CD14-positive monocyte (primary cell): ENCODE measurements at regions not wholly inside any gene's neighbourhood (a gene's known extent, or its start where the extent isn't known, plus 50 kb on each side); places are given as distances from the start of the nearest gene placed in this dataset.

ENCODE experiments used
- DNase-seq, 3 donors: peaks; one replicate each; pipeline ENCODE4 v3.0.0-alpha.2; 2011 to 2022
- H2AFZ ChIP-seq: 2 replicates; pipeline ENCODE4 v1.6.0; 2012; ENCODE audit warnings: mild to moderate bottlenecking, low read depth, low read length, inconsistent platforms; ENCODE audit not compliant: insufficient read depth, poor library complexity, severe bottlenecking
- H3K27ac ChIP-seq, 2 donors: 1 replicate in 1 of 2; 2 replicates in 1 of 2; pipeline ENCODE4 v1.5.1; 2012 to 2013; ENCODE audit warnings: low read length in 2 of 2, control low read depth in 1 of 2, inconsistent platforms in 1 of 2, low read depth in 1 of 2, mild to moderate bottlenecking in 1 of 2
- H3K27me3 ChIP-seq, 2 donors: one replicate each; pipeline versions ENCODE4 v1.6.0 to v1.6.1; 2011 to 2013; ENCODE audit warnings: low read length in 2 of 2; ENCODE audit not compliant: control insufficient read depth in 2 of 2, insufficient read depth in 2 of 2
- H3K36me3 ChIP-seq, 2 donors: replicated peaks in 1 of 2; 1 replicate in 1 of 2; 2 replicates in 1 of 2; pipeline versions ENCODE4 v1.5.1 to v1.6.1; 2012 to 2013; ENCODE audit warnings: low read length in 2 of 2, control low read depth in 1 of 2, inconsistent platforms in 1 of 2, mild to moderate bottlenecking in 1 of 2; ENCODE audit not compliant: insufficient read depth in 2 of 2, control insufficient read depth in 1 of 2
- H3K4me1 ChIP-seq, 2 donors: 1 replicate in 1 of 2; 2 replicates in 1 of 2; pipeline versions ENCODE4 v1.5.1 to v1.6.1; 2012 to 2013; ENCODE audit warnings: low read length in 2 of 2, control low read depth in 1 of 2, inconsistent platforms in 1 of 2, mild to moderate bottlenecking in 1 of 2, moderate library complexity in 1 of 2; ENCODE audit not compliant: insufficient read depth in 2 of 2, control insufficient read depth in 1 of 2
- H3K4me2 ChIP-seq: replicated peaks from 2 replicates; pipeline ENCODE3; 2012; ENCODE audit warnings: low read length, moderate library complexity, mild to moderate bottlenecking; ENCODE audit not compliant: poor library complexity, severe bottlenecking; ENCODE audit errors: extremely low read depth
- H3K4me3 ChIP-seq, 3 experiments: fragments of 200-600 bp in 1 of 3; sonication (generic) in 1 of 3; replicated peaks in 1 of 3; 1 replicate in 2 of 3; 2 replicates in 1 of 3; pipeline ENCODE4 v1.5.1; 2011 to 2013; ENCODE audit warnings: low read length in 3 of 3, mild to moderate bottlenecking in 3 of 3, control low read depth in 2 of 3, low read depth in 2 of 3, inconsistent platforms in 1 of 3, moderate library complexity in 1 of 3
- H3K79me2 ChIP-seq: 2 replicates; pipeline ENCODE4 v1.6.0; 2012; ENCODE audit warnings: mild to moderate bottlenecking, control low read depth, inconsistent platforms, low read length, moderate library complexity; ENCODE audit not compliant: insufficient read depth
- H3K9ac ChIP-seq: 2 replicates; pipeline ENCODE4 v1.6.0; 2017; ENCODE audit warnings: low read length, mild to moderate bottlenecking; ENCODE audit not compliant: insufficient read depth, poor library complexity, severe bottlenecking
- H3K9me3 ChIP-seq, 2 donors: replicated peaks in 1 of 2; 1 replicate in 1 of 2; 2 replicates in 1 of 2; pipeline versions ENCODE4 v1.5.1 to v1.6.1; 2012 to 2013; ENCODE audit warnings: low read length in 2 of 2, control low read depth in 1 of 2; ENCODE audit not compliant: control insufficient read depth in 1 of 2, insufficient read depth in 1 of 2
- H4K20me1 ChIP-seq: 2 replicates; pipeline ENCODE4 v1.6.0; 2012; ENCODE audit warnings: mild to moderate bottlenecking, low read length, control low read depth, moderate library complexity; ENCODE audit not compliant: insufficient read depth
- H3K27ac Mint-ChIP-seq, 7 donors: one replicate each; pipeline ENCODE4 v1.8.0; 2020; ENCODE audit warnings: mild to moderate bottlenecking in 7 of 7, mixed read lengths in 7 of 7, moderate library complexity in 6 of 7, inconsistent platforms in 2 of 7
- H3K27me3 Mint-ChIP-seq, 3 donors: one replicate each; pipeline ENCODE4 v1.8.0; 2021 to 2022; ENCODE audit warnings: low read depth in 3 of 3, mild to moderate bottlenecking in 3 of 3, mixed read lengths in 3 of 3, moderate library complexity in 3 of 3, inconsistent platforms in 1 of 3
- H3K36me3 Mint-ChIP-seq, 2 donors: one replicate each; pipeline ENCODE4 v1.8.0; 2020; ENCODE audit warnings: mixed read lengths in 2 of 2, inconsistent platforms in 1 of 2, mild to moderate bottlenecking in 1 of 2
- H3K4me1 Mint-ChIP-seq: one replicate; pipeline ENCODE4 v1.8.0; 2020; ENCODE audit warnings: mild to moderate bottlenecking, mixed read lengths
- H3K4me3 Mint-ChIP-seq, 2 donors: one replicate each; pipeline ENCODE4 v1.8.0; 2020; ENCODE audit warnings: mild to moderate bottlenecking in 2 of 2, mixed read lengths in 2 of 2, moderate library complexity in 1 of 2
- H3K9me3 Mint-ChIP-seq, 7 donors: one replicate each; pipeline ENCODE4 v1.8.0; 2020 to 2022; ENCODE audit warnings: mixed read lengths in 7 of 7, mild to moderate bottlenecking in 6 of 7, moderate library complexity in 6 of 7, inconsistent platforms in 2 of 7
- WGBS: methylation state at CpG from one replicate; pipeline ENCODE4 v1.1.5; 2013; ENCODE audit warnings: missing lambda C conversion rate; ENCODE audit not compliant: insufficient coverage; 5-methylcytosine and 5-hydroxymethylcytosine counted together
- intact Hi-C, 2 donors: fragments of 100-400 bp; cut with micrococcal nuclease; formaldehyde crosslinking; loops; one replicate each; pipeline versions ENCODE4 v1.15.0 to v1.15.1; 2023
- TF ChIP-seq, protein P1 (sequence below): fragments of 200-600 bp; IDR thresholded peaks from one replicate; pipeline ENCODE4 v1.8.0; 2022; ENCODE audit warnings: antibody characterized with exemption, mild to moderate bottlenecking

- no peaks in the 10 kb centered on the region for H3K36me3 Mint-ChIP-seq
- DNase-seq, result no peak
- H3K9me3 Mint-ChIP-seq, result peaks cover 0 to 3% (median 0%) of the 10 kb centered on the region in 7 donors
- no peaks in the 10 kb centered on the region for H3K36me3 ChIP-seq
- intact Hi-C loops, result no loop called here
- peaks cover 0 to 5% (median 0%) of the 10 kb centered on the region in 3 donors for H3K27me3 Mint-ChIP-seq
- no peaks in the 10 kb centered on the region for H3K9me3 ChIP-seq
- no peaks in the 10 kb centered on the region for H3K79me2 ChIP-seq
- TF ChIP-seq, protein P1, sequence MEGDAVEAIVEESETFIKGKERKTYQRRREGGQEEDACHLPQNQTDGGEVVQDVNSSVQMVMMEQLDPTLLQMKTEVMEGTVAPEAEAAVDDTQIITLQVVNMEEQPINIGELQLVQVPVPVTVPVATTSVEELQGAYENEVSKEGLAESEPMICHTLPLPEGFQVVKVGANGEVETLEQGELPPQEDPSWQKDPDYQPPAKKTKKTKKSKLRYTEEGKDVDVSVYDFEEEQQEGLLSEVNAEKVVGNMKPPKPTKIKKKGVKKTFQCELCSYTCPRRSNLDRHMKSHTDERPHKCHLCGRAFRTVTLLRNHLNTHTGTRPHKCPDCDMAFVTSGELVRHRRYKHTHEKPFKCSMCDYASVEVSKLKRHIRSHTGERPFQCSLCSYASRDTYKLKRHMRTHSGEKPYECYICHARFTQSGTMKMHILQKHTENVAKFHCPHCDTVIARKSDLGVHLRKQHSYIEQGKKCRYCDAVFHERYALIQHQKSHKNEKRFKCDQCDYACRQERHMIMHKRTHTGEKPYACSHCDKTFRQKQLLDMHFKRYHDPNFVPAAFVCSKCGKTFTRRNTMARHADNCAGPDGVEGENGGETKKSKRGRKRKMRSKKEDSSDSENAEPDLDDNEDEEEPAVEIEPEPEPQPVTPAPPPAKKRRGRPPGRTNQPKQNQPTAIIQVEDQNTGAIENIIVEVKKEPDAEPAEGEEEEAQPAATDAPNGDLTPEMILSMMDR, result no peak
- H3K4me2 ChIP-seq, result no peak overlapping the region
- no peaks in the 10 kb centered on the region for H3K4me1 ChIP-seq
- H3K27ac ChIP-seq, result no peak overlapping the region
- no peak overlapping the region for H2AFZ ChIP-seq
- H4K20me1 ChIP-seq, result no peaks in the 10 kb centered on the region
- no peak overlapping the region for H3K27ac Mint-ChIP-seq
- H3K27me3 ChIP-seq, result no peaks in the 10 kb centered on the region
- H3K4me3 Mint-ChIP-seq, result no peak overlapping the region
- no peak overlapping the region for H3K4me3 ChIP-seq
- peaks cover 5% of the 10 kb centered on the region for H3K4me1 Mint-ChIP-seq
- no peak overlapping the region for H3K9ac ChIP-seq
These were observed 131.6 kb upstream of the LRRC7 start for GRCh38 chr1:69436151-69436550.

- Mint-ChIP-seq H3K27me3 (peaks cover 0 to 5% (median 0%) of the 10 kb centered on the region in 3 donors), H3K36me3 (no peaks in the 10 kb centered on the region), H3K9me3 (peaks cover 0 to 3% (median 2%) of the 10 kb centered on the region in 7 donors), H3K27ac (no peak overlapping the region), H3K4me1 (no peaks in the 10 kb centered on the region), H3K4me3 (no peak overlapping the region)
- no peaks in the 10 kb centered on the region for H4K20me1 ChIP-seq
- intact Hi-C loops, result no loop called here
- no peak overlapping the region for H3K4me3 ChIP-seq
- no peak for DNase-seq
- TF ChIP-seq, protein P1, result no peak
- no peaks in the 10 kb centered on the region for H3K79me2 ChIP-seq
- no peak overlapping the region for H2AFZ ChIP-seq
- no peaks in the 10 kb centered on the region for H3K4me1 ChIP-seq
- no peaks in the 10 kb centered on the region for H3K9me3 ChIP-seq
- H3K9ac ChIP-seq, result no peak overlapping the region
- no peak overlapping the region for H3K27ac ChIP-seq
- no peaks in the 10 kb centered on the region for H3K27me3 ChIP-seq
- no peak overlapping the region for H3K4me2 ChIP-seq
- H3K36me3 ChIP-seq, result no peaks in the 10 kb centered on the region
- WGBS, result no CpG with 5 or more reads among the region's 5 CpGs
These were observed 129.5 kb upstream of the LRRC7 start for GRCh38 chr1:69438056-69438795.
